SU-DHL-6 (cell line): ENCODE measurements at regions not wholly inside any gene's neighbourhood (a gene's known extent, or its start where the extent isn't known, plus 50 kb on each side); places are given as distances from the start of the nearest gene placed in this dataset.

Source experiments
- H2AFZ ChIP-seq: fragments of 200-600 bp; sonication (generic); 2 replicates; pipeline ENCODE4 v1.6.1; 2014; ENCODE audit warnings: low read depth, mild to moderate bottlenecking, moderate library complexity, mixed read lengths, antibody characterized with exemption, low read length; ENCODE audit not compliant: severe bottlenecking
- H3F3A ChIP-seq: fragments of 200-600 bp; shearing (Covaris generic); 2 replicates; pipeline ENCODE4 v1.6.0; 2016; ENCODE audit warnings: antibody characterized with exemption, mild to moderate bottlenecking; ENCODE audit not compliant: insufficient read depth
- H3K27ac ChIP-seq: fragments of 200-600 bp; sonication (generic); 2 replicates; pipeline ENCODE4 v1.5.1; 2016; ENCODE audit warnings: low read depth, mild to moderate bottlenecking, low read length, moderate library complexity, mixed read lengths
- H3K27me3 ChIP-seq: fragments of 200-600 bp; sonication (generic), shearing (Covaris generic); 2 replicates; pipeline ENCODE4 v1.6.0; 2014; ENCODE audit warnings: mild to moderate bottlenecking, low read length
- H3K36me3 ChIP-seq: fragments of 200-600 bp; sonication (generic); 2 replicates; pipeline ENCODE4 v1.6.1; 2014; ENCODE audit warnings: mild to moderate bottlenecking, low read length, mixed read lengths
- H3K4me2 ChIP-seq: fragments of 300-600, 200-600 bp; shearing (Covaris generic), sonication (generic); 2 replicates; pipeline ENCODE4 v1.6.0; 2014; ENCODE audit warnings: low read length, low read depth, mild to moderate bottlenecking; ENCODE audit not compliant: poor library complexity, severe bottlenecking
- H3K4me3 ChIP-seq: fragments of 200-600 bp; sonication (generic); 2 replicates; pipeline ENCODE4 v1.5.1; 2014; ENCODE audit warnings: antibody characterized with exemption, low read length, mild to moderate bottlenecking, mixed read lengths; ENCODE audit not compliant: insufficient read depth, poor library complexity, severe bottlenecking
- H3K79me2 ChIP-seq: fragments of 200-600 bp; sonication (generic); 2 replicates; pipeline ENCODE4 v1.6.1; 2014; ENCODE audit warnings: mild to moderate bottlenecking, low read length, moderate library complexity; ENCODE audit not compliant: insufficient read depth
- H3K9ac ChIP-seq: fragments of 200-600 bp; sonication (generic); 2 replicates; pipeline ENCODE4 v1.7.0; 2014; ENCODE audit warnings: mild to moderate bottlenecking, low read length
- H3K9me2 ChIP-seq: fragments of 200-600 bp; sonication (generic); replicated peaks from 2 replicates; pipeline ENCODE4 v1.6.1; 2014; ENCODE audit warnings: low read length; ENCODE audit not compliant: insufficient read depth
- H3K9me3 ChIP-seq: fragments of 200-600 bp; sonication (generic); 2 replicates; pipeline ENCODE4 v1.6.1; 2014; ENCODE audit warnings: low read length, mixed read lengths; ENCODE audit not compliant: insufficient read depth
- H4K20me1 ChIP-seq: fragments of 200-600 bp; sonication (generic); 2 replicates; pipeline ENCODE4 v1.6.1; 2014; ENCODE audit warnings: low read depth, mild to moderate bottlenecking, antibody characterized with exemption, low read length, moderate library complexity, mixed read lengths
- CTCF ChIP-seq: fragments of 200-600 bp; sonication (generic); IDR thresholded peaks from one replicate; pipeline ENCODE4 v1.5.1; 2017; ENCODE audit warnings: antibody characterized with exemption, mild to moderate bottlenecking, low read length, moderate library complexity; ENCODE audit not compliant: insufficient read depth, poor library complexity, severe bottlenecking
- EZH2phosphoT487 ChIP-seq: fragments of 200-600 bp; sonication (generic), shearing (Covaris generic); conservative IDR thresholded peaks from 2 replicates; pipeline ENCODE4 v1.6.1; 2018; ENCODE audit warnings: mild to moderate bottlenecking, antibody characterized with exemption, low read length, moderate library complexity, mixed read lengths

DNA sequence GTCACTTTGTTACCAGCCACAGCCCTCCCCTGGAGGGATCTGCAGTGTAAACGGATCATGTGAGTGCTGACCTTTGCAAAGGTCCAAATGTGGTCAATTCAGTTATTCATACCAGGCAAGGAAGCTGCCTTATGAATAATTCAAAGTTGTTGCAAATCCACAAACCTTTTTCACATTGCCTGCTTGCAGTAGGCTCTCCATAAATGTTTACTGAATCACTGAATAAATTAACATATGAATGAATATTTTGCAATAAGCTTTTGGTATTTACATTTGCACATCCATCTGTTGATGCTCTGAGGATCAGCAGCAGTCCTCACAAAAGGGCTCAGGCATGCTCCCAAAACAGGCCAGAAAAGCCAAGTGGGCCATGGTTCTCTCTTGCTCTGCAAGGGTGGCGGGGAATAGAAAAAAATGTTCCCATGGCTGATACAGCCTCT is 156.8 kb downstream of the VAPA start:
- TF ChIP-seq CTCF (no peak), EZH2phosphoT487 (no peak)
- no peaks in the 10 kb centered on the region for H3K27me3 ChIP-seq
- no peak overlapping the region for H3K4me3 ChIP-seq
- H3K9me2 ChIP-seq: no peaks in the 10 kb centered on the region
- no peak overlapping the region for H3K4me2 ChIP-seq
- H3K79me2 ChIP-seq: no peaks in the 10 kb centered on the region
- H3K9me3 ChIP-seq: no peaks in the 10 kb centered on the region
- H2AFZ ChIP-seq: no peak overlapping the region
- no peaks in the 10 kb centered on the region for H3K36me3 ChIP-seq
- no peak overlapping the region for H3K9ac ChIP-seq
- H3K27ac ChIP-seq: no peak overlapping the region
- H4K20me1 ChIP-seq: no peaks in the 10 kb centered on the region
- H3F3A ChIP-seq: no peaks in the 10 kb centered on the region

- no peaks in the 10 kb centered on the region for H4K20me1 ChIP-seq
- no peaks in the 10 kb centered on the region for H3K9me3 ChIP-seq
- TF ChIP-seq EZH2phosphoT487 (no peak), CTCF (no peak)
- no peak overlapping the region for H2AFZ ChIP-seq
- no peaks in the 10 kb centered on the region for H3F3A ChIP-seq
- no peak overlapping the region for H3K4me2 ChIP-seq
- H3K4me3 ChIP-seq: no peak overlapping the region
- H3K79me2 ChIP-seq: no peaks in the 10 kb centered on the region
- H3K9me2 ChIP-seq: no peaks in the 10 kb centered on the region
- no peak overlapping the region for H3K9ac ChIP-seq
- H3K27ac ChIP-seq: no peak overlapping the region
- no peaks in the 10 kb centered on the region for H3K36me3 ChIP-seq
- no peaks in the 10 kb centered on the region for H3K27me3 ChIP-seq
These were observed 158.9 kb downstream of the VAPA start for GRCh38 chr18:10072671-10073175.

- Histone ChIP-seq H3F3A (no peaks in the 10 kb centered on the region), H3K79me2 (no peaks in the 10 kb centered on the region), H3K9me3 (no peaks in the 10 kb centered on the region), H4K20me1 (no peaks in the 10 kb centered on the region), H3K36me3 (no peaks in the 10 kb centered on the region), H3K4me3 (no peak overlapping the region), H3K9ac (no peak overlapping the region), H3K27me3 (no peaks in the 10 kb centered on the region), H3K9me2 (no peaks in the 10 kb centered on the region), H2AFZ (no peak overlapping the region), H3K27ac (no peak overlapping the region), H3K4me2 (no peak overlapping the region)
- no peak for TF ChIP-seq EZH2phosphoT487
- TF ChIP-seq CTCF: no peak
These were observed 160.3 kb downstream of the VAPA start for GRCh38 chr18:10074110-10074509.
